ACHN (cell line): ENCODE measurements at regions not wholly inside any gene's neighbourhood (a gene's known extent, or its start where the extent isn't known, plus 50 kb on each side); places are given as distances from the start of the nearest gene placed in this dataset.

ENCODE experiments used
- DNase-seq: peaks from one replicate; pipeline ENCODE4 v3.0.0-alpha.2; 2015
- in situ Hi-C: cut with HindIII; loops from 2 replicates; pipeline ENCODE4 v1.10.0; 2017; ENCODE audit warnings: low sequenced_read_pairs, low pct_ligation_motif_present, low pct_unique_long_range_greater_than_20kb

GRCh38 chr14:104516906-104517305, 62.7 kb upstream of the C14orf180 start:
- no peak for DNase-seq
- in situ Hi-C loops, result no loop called here

GRCh38 chr14:104517426-104517825, 62.1 kb upstream of the C14orf180 start:
- in situ Hi-C loops, result no loop called here
- no peak for DNase-seq

- in situ Hi-C loops, result no loop called here
- DNase-seq, result no peak
Observed at GRCh38 chr14:104517867-104518266, 61.7 kb upstream of the C14orf180 start.

GRCh38 chr14:104518659-104519350, 60.8 kb upstream of the C14orf180 start:
- in situ Hi-C loops, result no loop called here
- no peak for DNase-seq

- in situ Hi-C loops, result no loop called here
- no peak for DNase-seq
Observed at GRCh38 chr14:104519721-104520120, 59.8 kb upstream of the C14orf180 start.

GRCh38 chr14:104520620-104521410, 58.7 kb upstream of the C14orf180 start:
- DNase-seq, result no peak
- in situ Hi-C loops, result no loop called here

GRCh38 chr14:104521816-104522745, 57.5 kb upstream of the C14orf180 start:
- no peak for DNase-seq

GRCh38 chr14:104522926-104523545, 56.5 kb upstream of the C14orf180 start:
- no peak for DNase-seq
- in situ Hi-C loops, result no loop called here

More at GRCh38 chr14:104521816-104522745, 57.5 kb upstream of the C14orf180 start:
- in situ Hi-C loops, result no loop called here

GRCh38 chr14:104523546-104523935, 56.0 kb upstream of the C14orf180 start:
- in situ Hi-C loops, result no loop called here
- DNase-seq, result no peak

GRCh38 chr14:104524726-104525125, 54.8 kb upstream of the C14orf180 start:
- DNase-seq, result no peak
- in situ Hi-C loops, result no loop called here

- in situ Hi-C loops, result no loop called here
- DNase-seq, result no peak
Observed at GRCh38 chr14:104526723-104527645, 52.6 kb upstream of the C14orf180 start.

- DNase-seq, result no peak
- in situ Hi-C loops, result no loop called here
Observed at GRCh38 chr14:104527857-104528459, 51.6 kb upstream of the C14orf180 start.

- in situ Hi-C loops, result no loop called here
- DNase-seq, result no peak
Observed at GRCh38 chr14:104528496-104528895, 51.1 kb upstream of the C14orf180 start.
